HepG2 (cell line): ENCODE measurements at regions not wholly inside any gene's neighbourhood (a gene's known extent, or its start where the extent isn't known, plus 50 kb on each side); places are given as distances from the start of the nearest gene placed in this dataset.

Experiments used
- ATAC-seq: fragments of 200-7000 bp; cut with Tn5 transposase; 3 replicates; pipeline ENCODE4 v1.9.1; 2020; ENCODE audit warnings: mild to moderate bottlenecking, moderate library complexity
- BruUV-seq: library from RNA; stranded (reverse); fragments of 400-500 nt; replicated peaks from 2 replicates; lab custom pipeline; 2021; lab: Mats Ljungman, UMichigan
- CTCF ChIA-PET: fragments of 300-600 bp; formaldehyde crosslinking; extraction: SDS; loops from one replicate; lab custom pipeline; 2021; ENCODE audit warnings: low total read pairs, inconsistent platforms, low intra/inter-chr PET ratio; lab: Yijun Ruan, JAX
- POLR2A ChIA-PET: fragments of 350-600 bp; sonication (Branson Sonifier 250); formaldehyde crosslinking; loops from one replicate; lab custom pipeline; 2020; ENCODE audit warnings: antibody characterized with exemption, inconsistent platforms; lab: Yijun Ruan, JAX
- DNase-seq: peaks from one replicate; pipeline ENCODE4 v3.0.0-alpha.2; 2015; ENCODE audit warnings: low spot score
- FAIRE-seq: peaks from 3 replicates; lab custom pipeline; 2011; peaks lifted over from hg19 to GRCh38; lab: Jason Lieb, UNC
- H2AFZ ChIP-seq: one replicate; pipeline ENCODE4 v1.6.1; 2011; ENCODE audit warnings: low read length, inconsistent platforms
- H3K27ac ChIP-seq: fragments of 300-600 bp; 3 replicates; pipeline ENCODE4 v1.8.0; 2011; ENCODE audit warnings: mixed run types, mild to moderate bottlenecking, mixed read lengths, low read length, inconsistent platforms; ENCODE audit not compliant: insufficient read depth; ENCODE audit errors: extremely low read length
- H3K27me3 ChIP-seq, 2 experiments: fragments of 200-600 bp in 1 of 2; 2 replicates in 1 of 2; 3 replicates in 1 of 2; pipeline versions ENCODE4 v1.6.0 to v1.8.0; 2011; ENCODE audit warnings: low read length in 2 of 2, mild to moderate bottlenecking in 2 of 2, moderate library complexity in 2 of 2, inconsistent platforms in 1 of 2; ENCODE audit not compliant: insufficient read depth in 2 of 2, control insufficient read depth in 1 of 2
- H3K36me3 ChIP-seq, 2 experiments: fragments of 200-600 bp in 1 of 2; replicated peaks in 1 of 2; 2 replicates in 1 of 2; 3 replicates in 1 of 2; pipeline versions ENCODE4 v1.5.1 to v1.8.0; 2011; ENCODE audit warnings: low read length in 2 of 2, inconsistent platforms in 1 of 2; ENCODE audit not compliant: insufficient read depth in 2 of 2, control insufficient read depth in 1 of 2
- H3K4me1 ChIP-seq: 2 replicates; pipeline ENCODE4 v1.5.1; 2012; ENCODE audit warnings: low read length, inconsistent platforms; ENCODE audit not compliant: insufficient read depth
- H3K4me2 ChIP-seq: 2 replicates; pipeline ENCODE4 v1.6.0; 2011; ENCODE audit warnings: low read depth, low read length, inconsistent platforms
- H3K4me3 ChIP-seq, 3 experiments: fragments of 200-600 bp in 1 of 3; sonication (generic), shearing (Covaris generic) in 1 of 3; replicated peaks in 1 of 3; 2 replicates each; pipeline ENCODE4 v1.5.1; 2011 to 2016; ENCODE audit warnings: low read length in 3 of 3, inconsistent platforms in 2 of 3, low read depth in 2 of 3, mild to moderate bottlenecking in 2 of 3, control low read depth in 1 of 3, mixed read lengths in 1 of 3; ENCODE audit not compliant: insufficient read depth in 1 of 3
- H3K79me2 ChIP-seq: one replicate; pipeline ENCODE4 v1.6.1; 2011; ENCODE audit warnings: low read length, inconsistent platforms; ENCODE audit not compliant: insufficient read depth
- H3K9ac ChIP-seq: 2 replicates; pipeline ENCODE4 v1.6.0; 2011; ENCODE audit warnings: mild to moderate bottlenecking, low read depth, low read length, inconsistent platforms; ENCODE audit not compliant: insufficient read depth
- H3K9me3 ChIP-seq: 2 replicates; pipeline ENCODE4 v1.5.1; 2012; ENCODE audit warnings: mild to moderate bottlenecking, low read length
- H4K20me1 ChIP-seq: 2 replicates; pipeline ENCODE4 v1.6.0; 2011; ENCODE audit warnings: inconsistent platforms, mild to moderate bottlenecking, low read length, moderate library complexity; ENCODE audit not compliant: insufficient read depth
- AKNA ChIP-seq: sonication (generic); formaldehyde crosslinking; IDR thresholded peaks from 2 replicates; pipeline ENCODE4 v1.4.0; 2020; ENCODE audit warnings: missing genetic modification reagents, borderline replicate concordance
- HNF1B ChIP-seq: sonication (generic); formaldehyde crosslinking; IDR thresholded peaks from 2 replicates; pipeline ENCODE4 v1.5.1; 2020; ENCODE audit warnings: mild to moderate bottlenecking, moderate library complexity, missing genetic modification reagents
- TEAD3 ChIP-seq: optimal IDR thresholded peaks from 2 replicates; pipeline ENCODE3; 2016; ENCODE audit warnings: borderline replicate concordance
- TFAP4 ChIP-seq: sonication (generic); IDR thresholded peaks from 2 replicates; pipeline ENCODE4 v1.6.1; 2016; ENCODE audit warnings: low read depth, borderline replicate concordance
- ZNF263 ChIP-seq: sonication (generic); formaldehyde crosslinking; IDR thresholded peaks from 2 replicates; pipeline ENCODE4 v1.4.0; 2020; ENCODE audit warnings: missing genetic modification reagents
- ZNF354B ChIP-seq: sonication (generic); formaldehyde crosslinking; IDR thresholded peaks from 2 replicates; pipeline ENCODE4 v1.8.0; 2022; ENCODE audit warnings: mild to moderate bottlenecking, missing genetic modification reagents
- ZNF407 ChIP-seq: sonication (generic); formaldehyde crosslinking; IDR thresholded peaks from one replicate; pipeline ENCODE4 v1.5.1; 2020; ENCODE audit warnings: mild to moderate bottlenecking, missing genetic modification reagents; ENCODE audit errors: not compliant biosample characterization
- WGBS: methylation state at CpG from one replicate; pipeline ENCODE4 v1.1.6; 2017; ENCODE audit warnings: low lambda C conversion rate; 5-methylcytosine and 5-hydroxymethylcytosine counted together
- in situ Hi-C: cut with HindIII; loops from 2 replicates; pipeline ENCODE4 v1.10.0; 2017; ENCODE audit warnings: low pct_unique_long_range_greater_than_20kb; ENCODE audit not compliant: extremely low pct_ligation_motif_present
- intact Hi-C: fragments of 100-400 bp; cut with micrococcal nuclease; formaldehyde crosslinking; loops from one replicate; pipeline ENCODE4 v1.10.0; 2022; ENCODE audit not compliant: unreplicated experiment

- intact Hi-C loops: no loop called here
- H3K79me2 ChIP-seq: no peaks in the 10 kb centered on the region
- BruUV-seq: no TSS peak
- no peak overlapping the region for H3K4me2 ChIP-seq
- no peaks in the 10 kb centered on the region for H3K36me3 ChIP-seq
- in situ Hi-C loops: no loop called here
- no peaks in the 10 kb centered on the region for H3K9me3 ChIP-seq
- H3K27me3 ChIP-seq: no peaks in the 10 kb centered on the region; a peak in 1 of 5 replicates
- ChIA-PET POLR2A (no interaction called here), CTCF (no interaction called here)
- H3K27ac ChIP-seq: no peak overlapping the region
- no peaks in the 10 kb centered on the region for H4K20me1 ChIP-seq
- no peak overlapping the region for H2AFZ ChIP-seq
- FAIRE-seq (no peak), DNase-seq (no peak), ATAC-seq (no peak)
- H3K9ac ChIP-seq: no peak overlapping the region
- 67% methylated on average over 1 of the region's 1 CpG for WGBS
- no peaks in the 10 kb centered on the region for H3K4me1 ChIP-seq
- no peak overlapping the region for H3K4me3 ChIP-seq
- no peak for TF ChIP-seq ZNF354B
- no peak for TF ChIP-seq TEAD3
- no peak for TF ChIP-seq HNF1B (CRISPR knock-in tag)
- no peak for TF ChIP-seq TFAP4
- no peak for TF ChIP-seq ZNF407 (CRISPR knock-in tag)
- TF ChIP-seq ZNF263 (CRISPR knock-in tag): no peak
- no peak for TF ChIP-seq AKNA
Observed at GRCh38 chr1:228685081-228685660, 50.1 kb upstream of the RHOU start.
